Dermis microvascular lymphatic vessel endothelial cell (primary cell): ENCODE measurements at regions not wholly inside any gene's neighbourhood (a gene's known extent, or its start where the extent isn't known, plus 50 kb on each side); places are given as distances from the start of the nearest gene placed in this dataset.

Experiments
- DNase-seq, 2 donors: peaks; one replicate each; pipeline versions ENCODE4 v3.0.0 to v3.0.0-alpha.2; 2010; ENCODE audit warnings: low read depth in 2 of 2

DNA sequence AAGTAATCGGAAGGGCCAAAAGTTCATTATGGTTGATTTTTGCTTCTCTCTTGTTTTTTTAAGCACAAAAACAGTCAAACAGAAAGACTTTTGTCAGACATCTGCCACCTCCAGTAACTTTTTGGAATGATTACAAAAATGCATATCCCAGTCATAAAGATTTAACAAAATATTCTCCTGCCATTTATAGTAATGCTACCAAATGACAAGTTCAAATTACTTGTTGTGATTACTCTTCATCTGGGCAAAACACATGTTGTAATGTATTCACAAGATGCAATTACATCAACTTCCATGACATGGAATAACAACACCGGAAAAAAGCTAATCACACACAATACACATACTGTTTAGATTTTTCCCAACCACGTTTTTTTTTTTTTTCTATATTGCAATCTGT lies 1017.5 kb upstream of the TENM4 start:
- DNase-seq: no peak

DNA sequence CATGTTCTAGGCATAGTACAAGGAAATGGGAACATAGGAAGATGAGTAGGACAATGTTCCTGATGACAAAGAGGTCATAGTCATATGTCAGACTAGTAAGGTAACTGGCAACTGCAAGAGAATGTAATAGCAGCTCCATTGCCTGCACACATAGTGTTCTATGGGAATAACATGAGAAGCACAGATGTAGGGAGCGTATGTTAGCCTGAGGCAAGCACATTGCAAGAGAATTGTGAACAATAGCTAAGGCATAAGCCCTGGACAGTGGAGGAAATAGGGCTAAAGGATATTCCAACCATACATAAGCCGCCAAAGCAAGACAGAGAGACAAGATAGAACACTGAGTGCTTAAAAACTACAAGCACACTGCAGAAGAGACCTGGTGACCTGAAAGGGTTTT lies 1017.0 kb upstream of the TENM4 start:
- no peak for DNase-seq

DNA sequence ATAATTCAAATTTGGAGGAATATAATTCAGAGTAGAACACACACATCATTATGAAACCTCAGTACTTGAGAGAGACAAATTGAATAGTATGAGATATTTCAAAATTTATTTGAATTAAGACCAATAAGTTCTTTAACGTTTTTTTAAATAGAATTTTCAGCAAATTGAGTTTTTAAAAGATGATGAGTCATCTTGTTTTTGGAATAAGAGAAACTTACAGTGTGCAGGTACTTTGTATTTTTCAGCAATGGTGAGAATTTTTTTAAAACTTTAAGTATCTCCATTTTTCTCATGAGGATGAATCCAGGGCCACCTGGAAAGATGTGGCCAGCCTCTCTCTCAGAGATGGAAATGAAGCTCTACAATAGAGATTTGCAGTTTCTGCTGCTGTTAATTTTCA lies 1015.0 kb upstream of the TENM4 start:
- no peak for DNase-seq

DNA sequence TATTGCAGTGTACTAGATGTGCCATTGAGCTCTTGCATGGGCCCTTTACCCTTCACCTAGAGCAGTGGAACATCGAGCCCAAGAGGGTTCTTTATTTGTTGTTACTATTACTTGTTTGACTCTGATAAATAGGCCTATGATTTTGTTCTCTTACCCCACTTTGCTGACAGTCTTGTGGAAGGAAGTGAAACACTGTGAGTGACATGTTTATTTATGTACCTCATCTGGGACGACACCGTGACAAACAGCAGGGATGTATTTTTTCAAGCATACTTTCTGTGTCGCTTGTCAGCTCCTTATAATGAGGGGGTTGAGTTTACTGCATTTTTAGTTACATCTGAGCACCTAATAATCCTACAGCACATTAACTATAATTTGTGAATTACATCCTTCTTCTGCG lies 1010.3 kb upstream of the TENM4 start:
- DNase-seq: no peak

DNA sequence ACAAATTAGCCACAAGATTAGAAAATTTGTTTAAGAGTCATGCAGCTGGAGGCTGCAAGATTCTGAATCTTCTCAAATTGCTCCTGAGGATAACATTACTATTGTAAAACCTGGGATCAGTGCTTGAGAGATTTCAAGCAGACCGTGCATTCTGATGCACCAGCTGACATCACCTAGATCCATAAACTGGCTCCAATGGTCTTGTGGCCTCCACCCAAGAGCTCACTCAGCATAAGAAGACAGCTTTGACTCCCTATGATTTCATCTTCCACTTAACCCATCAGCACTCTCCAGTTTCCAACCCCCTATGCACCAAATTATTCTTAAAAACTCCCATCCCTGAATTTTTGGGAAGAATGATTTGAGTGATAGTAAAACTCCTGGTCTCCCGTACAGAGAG lies 1007.9 kb upstream of the TENM4 start:
- DNase-seq: no peak

DNA sequence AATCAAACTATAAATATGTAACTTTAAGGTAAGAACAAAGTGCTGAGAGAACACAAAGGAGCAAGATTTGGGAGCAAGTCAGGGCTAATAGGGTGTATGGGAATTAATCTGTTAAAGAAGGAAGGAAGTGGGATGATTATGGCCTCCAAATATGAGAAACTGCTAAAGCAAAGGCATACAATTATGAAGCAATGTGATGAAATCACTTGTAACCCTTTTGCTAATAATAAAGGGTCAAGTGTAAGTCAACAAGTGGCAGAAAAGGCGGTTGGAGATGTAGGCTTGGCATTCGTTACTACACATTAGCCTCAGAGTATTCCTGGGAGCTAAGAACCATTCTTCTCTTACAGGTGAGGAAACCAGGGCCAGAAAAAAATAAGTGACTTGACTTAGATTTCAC lies 1002.3 kb upstream of the TENM4 start:
- no peak for DNase-seq

DNA sequence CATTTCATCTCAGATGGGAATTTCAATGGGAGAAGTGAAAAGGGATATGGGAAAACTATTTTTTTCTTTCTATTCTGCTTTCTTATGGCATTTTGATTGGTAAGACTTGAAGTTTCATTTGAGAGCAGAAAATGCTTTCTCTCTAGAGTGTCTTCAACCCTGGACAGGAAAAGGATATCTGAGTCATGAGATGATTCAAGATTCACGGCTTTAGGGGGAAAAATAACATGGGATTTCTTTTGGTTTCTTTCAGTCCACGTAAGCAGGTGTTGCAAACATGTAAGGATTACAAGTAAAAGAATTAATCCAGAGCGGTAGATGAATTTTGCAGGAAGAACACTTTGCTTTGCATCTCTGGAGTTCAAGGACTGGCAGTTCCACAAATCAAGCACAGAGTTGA lies 1001.0 kb upstream of the TENM4 start:
- DNase-seq: peak in 1 of 2 donors; percentile 18

DNA sequence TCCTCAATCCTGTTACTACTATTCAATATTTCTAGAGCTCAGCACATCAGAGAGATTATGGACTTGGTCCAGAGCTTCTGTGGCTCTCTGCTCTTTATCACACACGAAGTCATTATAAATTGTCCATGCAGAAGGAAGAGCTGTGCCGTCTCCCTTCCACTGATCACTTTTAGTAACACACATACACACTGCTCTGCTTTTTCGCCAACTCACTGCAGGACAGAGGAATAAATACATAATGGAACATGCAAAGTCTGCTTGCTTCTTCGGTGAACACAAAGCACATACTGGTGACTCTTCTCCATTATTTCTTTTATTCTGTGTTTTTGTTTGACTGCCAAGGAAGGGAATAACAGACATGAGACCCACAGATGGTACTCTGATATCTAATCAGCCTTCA lies 1000.0 kb upstream of the TENM4 start:
- no peak for DNase-seq

DNA sequence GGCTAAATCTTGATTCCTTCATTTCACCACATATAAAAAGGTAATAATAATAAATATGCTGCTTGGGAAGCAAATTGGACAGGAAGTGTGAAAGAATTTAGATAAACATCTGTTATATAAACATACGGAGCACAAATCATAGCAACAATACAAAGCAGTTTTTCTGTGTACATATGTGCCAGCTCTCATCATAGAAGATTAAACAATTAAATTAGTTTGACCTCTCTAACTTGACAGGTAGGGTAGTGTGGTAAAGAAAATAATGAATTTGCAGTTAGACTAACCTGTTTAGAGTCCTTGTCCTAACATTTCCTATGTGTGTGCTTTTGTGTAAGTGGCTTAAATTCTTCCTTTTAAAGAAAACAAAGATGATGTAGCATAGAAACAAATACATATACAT lies 995.7 kb upstream of the TENM4 start:
- DNase-seq: no peak

DNA sequence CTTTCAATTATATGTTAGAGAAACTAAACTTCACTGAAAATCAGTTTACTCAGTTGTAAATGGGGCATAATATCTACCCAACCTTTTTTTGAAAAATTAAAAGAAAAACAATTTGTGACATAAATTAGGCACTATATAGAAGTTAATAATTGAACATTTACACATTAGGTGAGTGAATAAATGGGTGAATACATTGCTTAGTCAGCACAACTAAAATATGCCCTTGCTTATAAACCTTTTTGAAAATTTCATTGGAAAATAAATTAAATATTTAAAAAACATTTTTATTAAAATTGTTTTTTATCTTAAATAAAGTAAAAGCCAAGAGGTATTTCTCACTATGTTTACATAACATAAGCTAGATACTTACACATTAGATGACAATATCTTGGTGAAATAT lies 994.5 kb upstream of the TENM4 start:
- DNase-seq: no peak

DNA sequence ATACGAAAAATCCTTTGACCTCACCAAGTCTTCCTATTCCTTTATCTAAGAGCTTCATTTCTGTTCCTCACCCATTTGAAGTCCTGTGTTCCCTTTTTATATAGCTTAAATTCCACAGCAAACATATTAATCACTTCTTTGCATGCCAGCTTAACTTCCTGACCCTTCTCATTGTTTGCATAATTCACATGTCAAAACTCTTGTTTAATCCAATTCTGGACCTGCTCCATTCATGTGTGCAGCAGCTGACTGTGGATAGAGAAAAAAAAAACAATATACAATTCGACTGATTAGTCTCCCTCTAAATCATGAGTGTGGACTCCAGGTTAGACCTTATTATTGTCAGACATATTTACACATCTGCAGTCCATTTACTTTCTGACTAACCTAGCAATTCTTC lies 991.2 kb upstream of the TENM4 start:
- no peak for DNase-seq

DNA sequence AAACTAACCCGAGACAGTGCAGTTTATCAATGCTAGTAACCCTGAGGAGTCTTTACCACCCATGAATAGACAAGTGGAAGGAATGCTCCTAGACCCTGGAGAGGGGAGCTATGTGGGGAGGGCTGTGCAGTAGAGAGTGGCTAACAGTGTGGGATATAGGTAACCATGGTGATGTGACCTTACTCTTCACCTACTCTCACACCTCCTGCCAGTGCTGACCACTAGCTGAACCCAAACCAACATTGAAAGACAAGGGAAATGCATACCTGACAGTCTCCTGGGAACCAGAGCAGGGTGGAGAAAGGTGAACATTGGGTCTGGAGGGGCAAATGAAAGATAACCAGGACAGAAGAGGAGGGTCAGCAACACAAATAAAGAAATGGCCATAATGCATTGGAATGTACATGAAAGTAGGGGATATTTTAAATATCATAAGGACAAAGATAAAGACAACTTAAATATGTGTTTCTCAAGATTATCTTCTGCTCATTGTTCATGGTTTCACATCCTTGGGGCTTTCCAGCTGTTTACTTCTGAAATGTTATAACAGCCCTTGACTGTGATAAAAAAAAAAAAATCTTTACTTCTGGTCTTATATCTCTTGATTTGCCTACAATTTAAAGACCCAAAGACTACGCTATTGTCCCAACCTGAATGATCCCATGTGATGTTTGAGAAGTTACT lies 983.3 kb upstream of the TENM4 start:
- DNase-seq: no peak

DNA sequence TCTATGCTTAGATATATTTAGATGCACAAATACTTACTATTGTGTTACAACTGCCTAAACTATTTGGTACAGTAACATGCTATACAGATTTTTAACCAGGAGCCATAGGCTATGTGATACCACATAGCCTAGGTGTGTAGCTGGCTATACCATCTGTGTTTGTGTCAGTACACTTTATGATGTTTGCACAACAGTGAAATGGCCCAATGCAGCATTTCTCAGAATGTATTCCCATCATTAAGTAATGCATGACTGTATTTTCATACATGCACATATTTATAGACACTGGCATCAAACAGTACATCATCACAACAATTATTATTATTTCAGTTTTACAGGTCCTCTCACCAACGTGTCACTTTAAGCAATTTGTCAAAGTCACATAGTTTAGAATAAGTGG lies 979.5 kb upstream of the TENM4 start:
- DNase-seq: no peak

DNA sequence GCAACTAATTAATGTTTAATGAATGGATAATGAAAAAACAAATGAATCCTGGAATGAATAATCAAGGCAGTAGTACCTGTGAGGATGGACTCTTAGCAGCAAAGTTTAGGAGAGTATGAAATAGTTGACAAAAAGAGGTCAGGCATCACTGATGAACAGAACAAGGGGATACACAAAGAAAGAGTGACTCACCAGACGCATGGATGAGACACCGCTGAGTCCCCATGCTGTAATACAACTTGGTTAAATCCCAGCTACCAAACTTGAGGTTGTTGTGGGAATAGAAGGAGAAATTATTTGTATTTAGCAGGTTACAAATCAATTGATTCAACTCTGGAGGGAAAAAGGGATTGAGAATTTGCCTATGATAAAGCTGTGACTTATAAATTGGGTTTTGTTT lies 976.9 kb upstream of the TENM4 start:
- no peak for DNase-seq

DNA sequence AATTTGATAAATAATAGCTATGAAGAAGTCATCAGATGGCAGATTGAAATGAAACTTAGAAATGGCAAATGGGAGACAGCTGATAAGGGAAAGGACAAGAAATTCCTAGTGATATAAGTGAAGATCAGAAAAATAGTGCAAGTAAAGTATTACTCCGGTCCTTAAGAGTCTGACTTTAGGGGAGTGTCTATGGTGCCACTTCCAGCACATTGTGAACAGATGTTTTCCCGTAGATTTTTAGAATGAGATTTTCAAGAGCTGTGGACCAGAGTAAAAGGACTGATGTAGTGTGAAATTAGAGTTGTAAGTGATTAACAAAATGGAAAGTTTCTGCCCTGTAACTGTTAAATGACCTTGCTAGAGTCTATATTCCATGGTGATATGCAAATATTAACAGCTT lies 974.8 kb upstream of the TENM4 start:
- no peak for DNase-seq

DNA sequence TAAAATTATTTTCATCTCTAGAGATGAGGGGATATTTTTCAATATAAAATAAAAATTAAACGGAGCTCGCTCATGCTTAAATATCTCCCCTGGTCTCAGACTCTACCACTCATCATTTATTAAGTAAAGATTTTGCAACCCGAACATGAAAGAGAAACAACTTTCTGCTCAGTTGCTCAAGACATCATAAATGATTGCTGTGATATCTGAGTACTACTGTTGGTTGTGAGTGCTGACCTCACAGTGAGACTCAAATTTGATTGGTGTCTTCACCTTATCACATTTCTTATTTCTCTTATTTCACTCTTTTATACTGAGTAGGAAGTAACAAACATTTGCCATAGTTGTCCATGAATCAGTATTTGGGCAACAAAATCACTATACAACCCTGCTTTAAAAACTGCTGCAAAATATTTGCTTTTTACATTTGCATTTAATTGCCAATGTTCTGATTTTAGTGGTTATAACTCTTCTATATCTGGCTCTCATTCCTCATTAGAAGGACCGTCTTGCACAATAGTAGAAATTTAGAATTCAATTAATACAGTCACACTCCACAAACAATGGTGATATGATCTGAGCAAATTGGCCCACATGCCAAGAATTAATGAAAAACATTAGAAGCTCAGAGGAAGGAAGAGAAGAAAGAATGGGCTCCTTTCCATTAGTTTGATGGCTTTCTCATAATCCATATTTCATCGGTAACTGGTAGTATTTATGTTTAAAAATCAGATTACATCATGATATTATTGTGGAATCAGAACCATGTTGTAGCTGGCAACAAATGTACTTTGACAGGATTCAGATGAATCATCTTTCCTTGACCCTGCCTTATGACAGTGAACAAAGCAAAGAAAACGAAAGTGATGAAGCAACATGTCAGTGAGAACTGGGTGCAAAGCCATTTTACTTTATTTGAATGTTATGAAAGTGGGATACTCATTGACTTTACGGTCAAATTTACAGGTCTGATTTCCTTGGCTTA lies 973.6 kb upstream of the TENM4 start:
- DNase-seq: peak; percentile 2 to 16

DNA sequence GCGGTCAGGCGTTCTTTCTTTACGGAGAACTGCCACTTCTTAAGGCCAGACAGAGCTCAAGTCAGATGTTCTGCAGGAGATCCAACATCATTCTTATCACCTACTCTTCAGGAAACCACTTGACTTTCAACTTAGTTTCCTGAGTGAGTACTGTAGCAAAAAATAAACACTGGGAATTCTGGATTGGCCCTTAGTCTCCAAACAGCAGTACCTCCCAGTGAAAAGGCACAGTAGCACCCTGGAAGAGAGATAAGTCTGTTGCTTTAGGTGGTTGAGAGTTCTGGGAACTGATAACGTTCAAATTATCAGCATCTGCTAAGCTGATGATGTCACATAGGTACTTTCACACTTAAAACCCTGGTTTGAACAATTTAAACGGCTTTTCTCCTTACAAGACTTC lies 971.8 kb upstream of the TENM4 start:
- no peak for DNase-seq

DNA sequence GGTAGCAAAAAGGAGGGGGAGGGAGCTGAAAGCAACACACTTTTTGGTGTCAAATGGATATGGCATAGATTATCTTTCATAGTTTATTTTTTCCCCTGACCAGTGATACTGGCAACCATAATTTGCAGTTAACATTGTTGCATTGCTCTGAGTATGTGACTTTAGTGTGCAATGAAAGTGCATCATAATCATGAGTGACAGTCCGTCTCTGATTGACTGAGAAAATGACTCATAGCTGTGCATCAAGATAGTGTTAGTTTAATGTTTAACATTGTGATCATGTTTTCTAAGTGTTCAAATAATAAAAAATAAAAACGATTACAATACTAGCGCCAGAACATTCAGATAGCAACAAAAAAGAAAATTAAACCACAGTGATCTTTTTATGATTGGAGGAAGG lies 952.4 kb upstream of the TENM4 start:
- no peak for DNase-seq

DNA sequence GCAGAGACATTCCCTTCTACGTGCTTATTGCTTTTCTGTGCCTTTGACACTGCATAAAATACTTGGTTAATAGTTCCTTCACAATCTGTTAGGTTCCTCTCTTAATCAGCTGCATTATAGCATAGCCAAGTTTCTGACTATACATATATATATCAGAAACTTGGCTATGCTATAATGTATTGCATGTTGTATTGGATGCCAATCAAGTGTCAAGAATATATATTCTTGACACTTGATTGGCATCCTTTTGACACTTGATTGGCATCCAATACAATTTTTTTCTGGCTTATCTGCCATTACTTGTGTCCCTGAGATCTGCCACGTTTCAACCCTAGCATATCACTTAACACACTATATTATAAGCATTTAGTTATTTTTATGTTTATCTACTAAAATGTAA lies 949.7 kb upstream of the TENM4 start:
- no peak for DNase-seq

DNA sequence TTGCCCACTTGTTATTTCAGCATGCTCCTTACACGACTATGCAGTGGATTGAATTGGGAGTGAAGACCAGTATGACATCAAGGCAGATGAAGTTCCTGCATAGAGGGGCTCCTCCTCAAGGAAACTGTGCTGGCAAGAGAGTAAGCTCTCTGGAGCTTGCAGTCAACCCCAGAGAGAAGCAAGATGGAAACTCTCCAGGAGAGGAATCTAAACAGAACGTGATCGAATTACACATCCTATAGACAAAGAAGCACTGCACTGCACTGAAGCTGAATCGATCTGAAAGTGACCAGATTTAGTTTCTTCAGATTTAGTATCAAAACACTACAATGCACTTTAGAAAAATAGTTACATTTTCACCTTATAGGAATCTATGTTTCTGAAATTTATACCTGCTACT lies 947.7 kb upstream of the TENM4 start:
- no peak for DNase-seq

DNA sequence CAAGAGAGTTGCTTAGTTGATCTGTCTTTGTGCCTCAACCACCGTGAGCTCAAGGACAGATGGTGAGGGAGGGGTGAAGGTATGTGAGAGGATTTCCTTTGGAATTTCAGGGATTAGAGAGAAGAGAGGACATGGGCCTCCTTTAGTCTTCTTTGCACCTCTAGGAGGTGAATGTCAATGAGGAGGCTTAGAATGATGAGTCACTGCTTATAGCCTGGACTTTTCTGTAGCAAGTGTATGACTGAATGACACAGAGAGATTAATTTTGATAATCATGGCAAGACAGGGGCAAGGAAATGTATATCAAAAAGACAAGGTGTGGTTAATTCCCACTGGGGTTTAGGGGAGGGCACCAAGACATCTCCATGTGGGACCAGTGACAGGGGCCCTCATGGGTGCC lies 947.3 kb upstream of the TENM4 start:
- no peak for DNase-seq

DNA sequence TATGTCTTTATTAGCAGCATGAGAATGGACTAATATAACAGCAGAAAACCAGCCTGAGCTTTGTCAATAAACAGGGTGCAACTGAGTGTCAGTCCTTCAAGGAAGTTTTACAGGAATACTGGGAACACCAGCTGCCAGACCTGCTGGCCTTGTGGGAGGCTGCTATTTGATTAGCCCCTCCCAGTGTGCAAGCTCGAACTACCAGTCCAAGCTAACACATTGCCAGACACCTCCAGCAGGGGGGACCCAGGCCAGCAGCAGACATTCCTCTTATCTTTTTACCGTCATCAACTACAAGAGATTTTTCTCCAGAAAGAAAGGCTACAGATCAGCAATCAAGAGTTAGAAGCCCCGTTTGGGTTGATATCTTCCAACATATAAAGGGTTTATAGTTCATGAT lies 942.8 kb upstream of the TENM4 start:
- no peak for DNase-seq

DNA sequence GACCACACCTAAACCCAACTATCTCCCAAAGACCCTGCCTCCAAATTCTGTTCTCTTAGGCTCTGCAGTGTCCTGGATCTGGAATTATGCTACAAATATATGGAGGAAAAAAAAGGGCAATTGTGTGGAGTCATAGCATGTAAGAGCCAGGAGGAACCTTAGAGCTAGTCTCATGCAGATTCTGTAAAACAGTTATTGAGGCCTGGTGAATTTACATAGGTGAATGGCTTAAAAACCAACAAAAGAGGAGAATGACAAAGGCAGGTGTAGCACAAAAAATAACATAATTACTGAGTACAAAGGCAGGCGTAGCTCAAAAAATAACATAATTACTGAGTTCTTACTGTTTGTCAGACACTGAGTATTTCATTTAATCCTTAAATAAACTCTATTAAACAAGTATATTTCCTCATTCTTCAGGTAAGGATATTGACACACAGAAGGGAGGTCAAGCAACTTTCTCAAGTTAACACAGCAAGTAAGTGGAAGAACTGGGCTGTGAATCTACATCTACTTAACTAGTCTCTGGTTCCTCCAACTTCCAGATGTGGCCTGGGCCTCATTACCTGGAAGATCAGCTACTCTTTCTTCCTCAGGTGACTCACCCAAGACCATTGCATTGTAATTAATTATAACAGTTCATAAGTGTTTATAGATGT lies 938.9 kb upstream of the TENM4 start:
- DNase-seq: no peak
